DND-41 (cell line): ENCODE measurements at regions not wholly inside any gene's neighbourhood (a gene's known extent, or its start where the extent isn't known, plus 50 kb on each side); places are given as distances from the start of the nearest gene placed in this dataset.

Experiments used
- CTCF ChIP-seq: IDR thresholded peaks from 2 replicates; pipeline ENCODE4 v1.5.1; 2012; ENCODE audit warnings: borderline replicate concordance, low read length, moderate library complexity, mild to moderate bottlenecking; ENCODE audit not compliant: poor library complexity, severe bottlenecking; ENCODE audit errors: extremely low read depth
- EZH2 ChIP-seq: IDR thresholded peaks from 3 replicates; pipeline ENCODE4 v1.6.1; 2012; ENCODE audit warnings: borderline replicate concordance, low read depth, mild to moderate bottlenecking, moderate library complexity, low read length, inconsistent platforms; ENCODE audit not compliant: severe bottlenecking

GRCh38 chr10:90141791-90142190 lies 440.4 kb downstream of the KIF20B start:
- no peak for TF ChIP-seq EZH2
- TF ChIP-seq CTCF = no peak
